OCI-LY3 (cell line): ENCODE measurements at regions not wholly inside any gene's neighbourhood (a gene's known extent, or its start where the extent isn't known, plus 50 kb on each side); places are given as distances from the start of the nearest gene placed in this dataset.

ENCODE experiments used
- H2AFZ ChIP-seq: fragments of 200-600, 300-600 bp; shearing (Covaris generic); 2 replicates; pipeline ENCODE4 v1.6.0; 2014; ENCODE audit warnings: antibody characterized with exemption, low read depth, low read length
- H3K27ac ChIP-seq: fragments of 200-600, 300-600 bp; sonication (generic); 2 replicates; pipeline ENCODE4 v1.5.1; 2014; ENCODE audit warnings: mild to moderate bottlenecking, low read length, moderate library complexity, mixed read lengths
- H3K27me3 ChIP-seq: fragments of 200-600, 300-600 bp; sonication (generic); 2 replicates; pipeline ENCODE4 v1.6.1; 2014; ENCODE audit warnings: low read depth, low read length, mixed read lengths
- H3K36me3 ChIP-seq: fragments of 200-600, 300-600 bp; sonication (generic); replicated peaks from 2 replicates; pipeline ENCODE3; 2014; ENCODE audit warnings: low read depth, low read length, mixed read lengths
- H3K4me1 ChIP-seq: fragments of 300-600, 200-600 bp; sonication (generic); 2 replicates; pipeline ENCODE4 v1.6.1; 2014; ENCODE audit warnings: low read length, mixed read lengths
- H3K4me2 ChIP-seq: fragments of 200-600, 300-600 bp; sonication (generic); 2 replicates; pipeline ENCODE4 v1.6.1; 2014; ENCODE audit warnings: low read length, mixed read lengths
- H3K4me3 ChIP-seq: fragments of 300-600, 200-600 bp; sonication (generic); 2 replicates; pipeline ENCODE4 v1.5.1; 2014; ENCODE audit warnings: antibody characterized with exemption, mild to moderate bottlenecking, low read length, moderate library complexity
- H3K79me2 ChIP-seq: fragments of 300-600, 200-600 bp; shearing (Covaris generic); 2 replicates; pipeline ENCODE4 v1.6.1; 2014; ENCODE audit warnings: mild to moderate bottlenecking, low read length, mixed read lengths
- H3K9ac ChIP-seq: fragments of 300-600, 200-600 bp; shearing (Covaris generic); 2 replicates; pipeline ENCODE4 v1.6.0; 2014; ENCODE audit warnings: mild to moderate bottlenecking, low read length, moderate library complexity
- H3K9me3 ChIP-seq: fragments of 200-600, 300-600 bp; shearing (Covaris generic); 2 replicates; pipeline ENCODE4 v1.6.1; 2014; ENCODE audit warnings: low read length, mixed read lengths; ENCODE audit not compliant: insufficient read depth
- H4K20me1 ChIP-seq: fragments of 200-600, 300-600 bp; sonication (generic); 2 replicates; pipeline ENCODE4 v1.6.1; 2016; ENCODE audit warnings: low read length, mixed read lengths; ENCODE audit not compliant: insufficient read depth
- EZH2phosphoT487 ChIP-seq: fragments of 200-600 bp; shearing (Covaris generic); IDR thresholded peaks from 2 replicates; pipeline ENCODE4 v1.6.1; 2018; ENCODE audit warnings: antibody characterized with exemption, mixed run types, low read depth
- TF ChIP-seq, protein P1 (sequence below): fragments of 200-600, 300-600 bp; sonication (generic); IDR thresholded peaks from 2 replicates; pipeline ENCODE4 v1.5.1; 2014; ENCODE audit warnings: antibody characterized with exemption, low read length, low read depth

DNA sequence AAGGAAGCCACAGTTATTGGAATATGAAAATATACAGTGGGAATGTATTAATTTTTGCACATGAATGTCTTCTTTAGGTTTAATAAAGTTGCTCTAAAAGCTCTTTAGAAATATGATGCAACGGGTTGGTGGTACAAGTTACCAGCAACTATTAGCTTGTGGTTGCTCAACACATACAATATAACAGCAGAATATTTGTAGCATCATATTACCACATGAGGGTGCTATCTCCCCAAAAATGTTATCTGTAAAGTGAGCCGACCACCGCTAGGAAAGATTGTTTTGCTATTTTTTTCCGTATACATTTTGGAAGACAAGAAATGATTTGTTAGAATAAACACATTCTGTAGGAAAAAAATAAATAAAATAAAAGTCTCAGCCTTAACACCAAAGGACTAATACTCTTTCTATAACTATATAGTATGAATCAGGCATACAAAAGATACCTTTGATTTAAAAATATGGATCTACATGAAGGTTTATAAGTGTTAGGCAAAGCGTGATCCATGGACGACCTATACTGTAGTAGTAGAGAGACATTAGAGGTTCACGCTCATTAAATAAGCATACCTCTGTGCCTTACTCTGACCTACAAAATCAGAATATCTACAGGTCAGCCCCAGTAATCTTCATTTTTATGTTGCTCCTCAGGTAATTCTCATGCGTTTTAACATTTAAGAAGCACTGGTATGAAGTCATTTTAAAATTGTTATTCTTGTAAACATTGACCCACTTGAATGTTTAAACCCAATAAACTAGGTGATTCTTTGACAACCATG is 1110.6 kb upstream of the ACVR2A start:
- H3K4me1 ChIP-seq = peaks cover 5% of the 10 kb centered on the region; the same call in 1 of the 2 replicates
- no peaks in the 10 kb centered on the region for H3K79me2 ChIP-seq
- H2AFZ ChIP-seq = no peak overlapping the region
- H3K27me3 ChIP-seq = no peaks in the 10 kb centered on the region
- no peak for TF ChIP-seq EZH2phosphoT487
- TF ChIP-seq, protein P1, sequence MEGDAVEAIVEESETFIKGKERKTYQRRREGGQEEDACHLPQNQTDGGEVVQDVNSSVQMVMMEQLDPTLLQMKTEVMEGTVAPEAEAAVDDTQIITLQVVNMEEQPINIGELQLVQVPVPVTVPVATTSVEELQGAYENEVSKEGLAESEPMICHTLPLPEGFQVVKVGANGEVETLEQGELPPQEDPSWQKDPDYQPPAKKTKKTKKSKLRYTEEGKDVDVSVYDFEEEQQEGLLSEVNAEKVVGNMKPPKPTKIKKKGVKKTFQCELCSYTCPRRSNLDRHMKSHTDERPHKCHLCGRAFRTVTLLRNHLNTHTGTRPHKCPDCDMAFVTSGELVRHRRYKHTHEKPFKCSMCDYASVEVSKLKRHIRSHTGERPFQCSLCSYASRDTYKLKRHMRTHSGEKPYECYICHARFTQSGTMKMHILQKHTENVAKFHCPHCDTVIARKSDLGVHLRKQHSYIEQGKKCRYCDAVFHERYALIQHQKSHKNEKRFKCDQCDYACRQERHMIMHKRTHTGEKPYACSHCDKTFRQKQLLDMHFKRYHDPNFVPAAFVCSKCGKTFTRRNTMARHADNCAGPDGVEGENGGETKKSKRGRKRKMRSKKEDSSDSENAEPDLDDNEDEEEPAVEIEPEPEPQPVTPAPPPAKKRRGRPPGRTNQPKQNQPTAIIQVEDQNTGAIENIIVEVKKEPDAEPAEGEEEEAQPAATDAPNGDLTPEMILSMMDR = peak; percentile 82
- H4K20me1 ChIP-seq = no peaks in the 10 kb centered on the region
- no peak overlapping the region for H3K9ac ChIP-seq
- H3K27ac ChIP-seq = no peak overlapping the region
- peak overlapping the region; percentile 60 for H3K4me2 ChIP-seq
- no peaks in the 10 kb centered on the region for H3K36me3 ChIP-seq
- H3K9me3 ChIP-seq = no peaks in the 10 kb centered on the region
- peak overlapping the region; percentile 36 for H3K4me3 ChIP-seq

DNA sequence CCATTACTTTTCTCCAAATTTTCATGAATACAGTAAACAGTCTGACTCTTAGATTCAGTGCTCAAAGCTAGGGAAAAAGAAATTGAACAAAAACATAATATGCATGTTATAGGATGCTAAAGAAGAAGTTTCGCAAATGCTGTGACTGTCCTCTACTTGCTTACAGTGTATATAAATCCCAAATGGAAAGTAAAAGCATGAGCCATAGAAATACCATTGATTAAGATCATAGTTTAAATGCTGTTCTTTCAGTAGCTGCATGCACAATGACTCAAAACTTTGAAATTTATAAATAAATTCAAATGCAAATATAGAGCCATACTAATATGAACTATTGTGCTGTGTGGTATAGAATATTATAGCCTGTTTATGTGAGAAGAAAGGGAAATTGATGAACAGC is 1113.9 kb upstream of the ACVR2A start:
- no peak overlapping the region for H3K9ac ChIP-seq
- H3K36me3 ChIP-seq = no peaks in the 10 kb centered on the region
- no peaks in the 10 kb centered on the region for H3K4me1 ChIP-seq
- H3K4me2 ChIP-seq = no peak overlapping the region
- no peak overlapping the region for H3K27ac ChIP-seq
- no peaks in the 10 kb centered on the region for H4K20me1 ChIP-seq
- no peaks in the 10 kb centered on the region for H3K27me3 ChIP-seq
- no peak overlapping the region for H2AFZ ChIP-seq
- H3K9me3 ChIP-seq = no peaks in the 10 kb centered on the region
- H3K79me2 ChIP-seq = no peaks in the 10 kb centered on the region
- H3K4me3 ChIP-seq = no peak overlapping the region
- TF ChIP-seq, protein P1 = no peak
- no peak for TF ChIP-seq EZH2phosphoT487

DNA sequence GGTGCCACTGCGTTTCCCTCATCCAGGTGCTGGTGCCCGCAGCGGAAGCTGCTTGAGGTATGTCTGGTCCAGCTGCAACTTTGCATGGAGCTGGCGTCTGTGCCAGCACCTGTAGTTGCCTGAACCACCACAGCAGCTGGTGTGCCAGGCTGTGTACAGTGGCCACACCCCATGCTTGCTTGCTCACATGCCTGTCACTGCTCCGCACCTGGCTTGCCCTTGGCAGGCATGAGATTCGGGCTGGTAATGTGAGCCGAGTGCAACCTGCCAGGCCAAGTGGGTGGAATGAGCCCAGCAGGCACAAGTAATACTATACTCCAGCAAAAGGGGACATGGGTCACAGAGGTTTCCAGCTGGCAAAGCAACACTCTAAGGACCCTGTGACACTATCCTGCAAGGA is 1123.3 kb upstream of the ACVR2A start:
- no peak overlapping the region for H3K9ac ChIP-seq
- no peak for TF ChIP-seq EZH2phosphoT487
- TF ChIP-seq, protein P1 = no peak

DNA sequence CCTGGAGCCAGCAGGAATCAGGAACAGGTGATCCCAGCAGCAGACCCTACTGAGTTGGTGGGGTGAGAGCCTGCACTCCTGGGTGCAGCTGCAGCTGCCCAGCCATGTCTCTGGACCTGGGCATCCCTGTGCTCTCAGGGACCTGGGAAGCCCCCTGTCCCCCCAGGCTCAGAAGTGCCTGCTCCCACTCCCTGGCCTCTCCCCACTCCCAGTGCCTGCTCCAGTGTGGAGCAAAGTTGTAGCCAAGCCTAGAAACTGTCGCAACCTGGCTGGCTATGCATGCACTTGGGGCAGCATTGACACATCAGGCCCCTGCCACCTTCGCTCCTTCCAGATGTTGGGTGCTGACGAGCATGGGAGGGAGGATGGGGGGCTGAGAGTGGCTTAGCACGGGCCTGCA is 1124.7 kb upstream of the ACVR2A start:
- Histone ChIP-seq H3K9me3 (peaks cover 8% of the 10 kb centered on the region; the same call in 1 of the 2 replicates), H3K4me1 (no peaks in the 10 kb centered on the region), H2AFZ (no peak overlapping the region), H4K20me1 (no peaks in the 10 kb centered on the region), H3K4me3 (no peak overlapping the region), H3K79me2 (no peaks in the 10 kb centered on the region), H3K36me3 (no peaks in the 10 kb centered on the region), H3K27me3 (no peaks in the 10 kb centered on the region), H3K9ac (no peak overlapping the region), H3K27ac (no peak overlapping the region), H3K4me2 (no peak overlapping the region)
- no peak for TF ChIP-seq EZH2phosphoT487
- TF ChIP-seq, protein P1 = no peak

More for the DNA sequence above, 1123.3 kb upstream of the ACVR2A start:
- H3K4me2 ChIP-seq = no peak overlapping the region
- H3K4me1 ChIP-seq = no peaks in the 10 kb centered on the region
- peaks cover 8% of the 10 kb centered on the region; the same call in 1 of the 2 replicates for H3K9me3 ChIP-seq
- H3K36me3 ChIP-seq = no peaks in the 10 kb centered on the region
- no peaks in the 10 kb centered on the region for H4K20me1 ChIP-seq
- H3K79me2 ChIP-seq = no peaks in the 10 kb centered on the region
- H3K27ac ChIP-seq = no peak overlapping the region
- H3K4me3 ChIP-seq = no peak overlapping the region
- H3K27me3 ChIP-seq = no peaks in the 10 kb centered on the region
- no peak overlapping the region for H2AFZ ChIP-seq
